ENCODE measurements at regions not wholly inside any gene's neighbourhood (a gene's known extent, or its start where the extent isn't known, plus 50 kb on each side); places are given as distances from the start of the nearest gene placed in this dataset.

DNA sequence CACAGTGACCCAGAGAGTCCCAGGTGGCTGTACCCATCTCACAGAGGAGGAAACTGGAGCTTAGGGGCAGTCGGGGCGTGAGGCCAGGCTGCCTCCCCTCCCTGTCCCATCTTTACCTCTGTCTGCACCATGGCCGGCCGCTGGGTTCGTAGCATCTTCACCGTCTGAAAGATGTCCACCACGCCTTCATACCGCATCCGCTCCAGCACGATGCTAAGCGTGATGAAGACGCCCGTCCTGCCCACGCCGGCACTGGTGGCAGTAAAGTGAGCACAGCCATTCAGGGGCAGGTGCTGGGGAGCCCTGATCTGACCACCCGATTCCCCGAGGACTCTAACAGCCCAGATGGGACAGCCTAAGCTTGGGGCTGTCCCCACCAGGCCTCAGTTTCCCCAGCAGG lies 132.8 kb downstream of the PTPRS start:
- Mint-ChIP-seq H3K4me3 (no peak overlapping the region), H3K27ac (no peak overlapping the region), H3K36me3 (ENCODE audit: low read depth) (peaks cover 2% of the 10 kb centered on the region), H3K27me3 (no peaks in the 10 kb centered on the region), H3K4me1 (no peaks in the 10 kb centered on the region), H3K9me3 (peaks cover 4% of the 10 kb centered on the region)
- no peak for DNase-seq
- intact Hi-C loops (cut with micrococcal nuclease), result no loop called here

GRCh38 chr19:5206751-5207075 lies 133.9 kb downstream of the PTPRS start:
- Mint-ChIP-seq H3K9me3 (peaks cover 6% of the 10 kb centered on the region), H3K27me3 (no peaks in the 10 kb centered on the region), H3K4me3 (no peak overlapping the region), H3K36me3 (ENCODE audit: low read depth) (peaks cover 2% of the 10 kb centered on the region), H3K27ac (no peak overlapping the region), H3K4me1 (no peaks in the 10 kb centered on the region)
- intact Hi-C loops (cut with micrococcal nuclease), result no loop called here
- no peak for DNase-seq

- Mint-ChIP-seq H3K4me3 (no peak overlapping the region), H3K4me1 (no peaks in the 10 kb centered on the region), H3K27ac (no peak overlapping the region), H3K36me3 (ENCODE audit: low read depth) (peaks cover 2% of the 10 kb centered on the region), H3K27me3 (no peaks in the 10 kb centered on the region), H3K9me3 (peaks cover 6% of the 10 kb centered on the region)
- intact Hi-C loops (cut with micrococcal nuclease), result no loop called here
- no peak for DNase-seq
These were observed 134.5 kb downstream of the PTPRS start for GRCh38 chr19:5205937-5206750.

DNA sequence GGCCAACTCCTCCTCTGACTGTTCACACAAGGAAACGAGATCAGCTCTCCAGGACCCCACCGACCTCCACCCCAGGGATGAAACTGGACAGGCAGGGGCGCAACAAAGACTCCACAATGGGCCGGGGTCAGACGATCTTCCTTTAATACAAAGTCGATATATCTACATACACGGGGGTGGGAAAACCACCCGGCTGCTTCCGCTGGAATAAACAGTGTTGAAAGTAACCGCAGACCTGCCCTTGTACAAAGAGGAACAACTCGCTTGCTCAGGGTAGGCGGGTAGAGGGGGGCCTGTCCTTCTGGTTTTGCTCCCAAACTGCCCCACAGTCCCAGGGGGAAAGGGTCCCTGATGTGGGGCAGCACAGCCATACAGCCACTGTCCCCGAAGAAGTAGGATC lies 135.2 kb downstream of the PTPRS start:
- intact Hi-C loops (cut with micrococcal nuclease), result no loop called here
- DNase-seq, result no peak
- Mint-ChIP-seq H3K27ac (no peak overlapping the region), H3K36me3 (ENCODE audit: low read depth) (no peaks in the 10 kb centered on the region), H3K27me3 (no peaks in the 10 kb centered on the region), H3K9me3 (peaks cover 3% of the 10 kb centered on the region), H3K4me1 (no peaks in the 10 kb centered on the region), H3K4me3 (no peak overlapping the region)

GRCh38 chr19:5204212-5204611 lies 136.4 kb downstream of the PTPRS start:
- no peaks in the 10 kb centered on the region for H3K36me3 Mint-ChIP-seq (ENCODE audit: low read depth)
- no peak for DNase-seq
- H3K9me3 Mint-ChIP-seq, result peaks cover 6% of the 10 kb centered on the region
- no peaks in the 10 kb centered on the region for H3K27me3 Mint-ChIP-seq
- intact Hi-C loops (cut with micrococcal nuclease), result no loop called here
- H3K27ac Mint-ChIP-seq, result no peak overlapping the region
- no peaks in the 10 kb centered on the region for H3K4me1 Mint-ChIP-seq
- H3K4me3 Mint-ChIP-seq, result no peak overlapping the region
